ENCODE measurements at regions not wholly inside any gene's neighbourhood (a gene's known extent, or its start where the extent isn't known, plus 50 kb on each side); places are given as distances from the start of the nearest gene placed in this dataset.
"Not testable (repeated sequence)": the region's sequence is repeated elsewhere in the genome, so short reads cannot be mapped to it uniquely, and the experiment has no call there.

GRCh38 chr10:33773886-33774480 lies 439.5 kb upstream of the NRP1 start:
- DNase-seq, result no peak
- Histone ChIP-seq H3K27ac (ENCODE audit: low read depth in 1 of 2, low read length in 2 of 2) (no peak overlapping the region), H3K9me3 (ENCODE audit: control insufficient read depth, low read length) (no peaks in the 10 kb centered on the region), H3K4me3 (ENCODE audit: low read length in 2 of 2) (no peak overlapping the region), H3K36me3 (ENCODE audit: control insufficient read depth in 1 of 2, insufficient read depth in 2 of 2, low read length in 1 of 2) (no peaks in the 10 kb centered on the region), H3K27me3 (ENCODE audit: control insufficient read depth in 1 of 2, insufficient read depth in 2 of 2, low read length in 1 of 2) (no peaks in the 10 kb centered on the region), H3K4me1 (ENCODE audit: control insufficient read depth in 1 of 2, insufficient read depth in 2 of 2, low read length in 2 of 2) (no peaks in the 10 kb centered on the region)
- intact Hi-C loops (cut with DNase I), result no loop called here
- no peak for ATAC-seq (ENCODE audit: low FRiP score)
- 96 to 97% methylated on average over 21 of the region's 21 CpGs for WGBS, 2 donors

DNA sequence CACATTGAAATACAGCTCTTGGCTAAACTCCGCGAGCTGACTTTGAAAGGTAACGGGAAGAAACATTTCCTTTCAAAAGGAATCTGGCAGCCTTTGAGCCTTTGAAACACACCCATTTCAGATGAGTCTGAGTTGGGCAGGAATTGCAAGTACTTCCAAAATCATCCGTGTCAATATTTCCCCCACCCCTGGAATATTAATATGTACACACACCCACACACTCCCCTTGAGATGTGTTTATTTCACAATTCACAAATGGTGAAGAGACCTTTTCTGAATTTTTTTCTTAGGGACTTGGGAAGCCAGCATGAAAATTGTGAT lies 438.7 kb upstream of the NRP1 start:
- intact Hi-C loops (cut with DNase I), result no loop called here
- Histone ChIP-seq H3K36me3 (ENCODE audit: control insufficient read depth in 1 of 2, insufficient read depth in 2 of 2, low read length in 1 of 2) (no peaks in the 10 kb centered on the region), H3K4me3 (ENCODE audit: low read length in 2 of 2) (no peak overlapping the region), H3K9me3 (ENCODE audit: control insufficient read depth, low read length) (no peaks in the 10 kb centered on the region), H3K27ac (ENCODE audit: low read depth in 1 of 2, low read length in 2 of 2) (no peak overlapping the region), H3K27me3 (ENCODE audit: control insufficient read depth in 1 of 2, insufficient read depth in 2 of 2, low read length in 1 of 2) (no peaks in the 10 kb centered on the region), H3K4me1 (ENCODE audit: control insufficient read depth in 1 of 2, insufficient read depth in 2 of 2, low read length in 2 of 2) (no peaks in the 10 kb centered on the region)
- no peak for ATAC-seq (ENCODE audit: low FRiP score)
- 65 to 66% methylated on average over 4 of the region's 4 CpGs for WGBS, 2 donors
- no peak for DNase-seq

GRCh38 chr10:33772370-33773252 lies 438.1 kb upstream of the NRP1 start:
- Histone ChIP-seq H3K4me3 (ENCODE audit: low read length in 2 of 2) (no peak overlapping the region), H3K27me3 (ENCODE audit: control insufficient read depth in 1 of 2, insufficient read depth in 2 of 2, low read length in 1 of 2) (no peaks in the 10 kb centered on the region), H3K27ac (ENCODE audit: low read depth in 1 of 2, low read length in 2 of 2) (no peak overlapping the region), H3K36me3 (ENCODE audit: control insufficient read depth in 1 of 2, insufficient read depth in 2 of 2, low read length in 1 of 2) (no peaks in the 10 kb centered on the region), H3K4me1 (ENCODE audit: control insufficient read depth in 1 of 2, insufficient read depth in 2 of 2, low read length in 2 of 2) (no peaks in the 10 kb centered on the region), H3K9me3 (ENCODE audit: control insufficient read depth, low read length) (no peaks in the 10 kb centered on the region)
- ATAC-seq (ENCODE audit: low FRiP score), result no peak
- WGBS, 2 donors, result 83 to 86% methylated on average over 16 of the region's 16 CpGs
- intact Hi-C loops (cut with DNase I), result no loop called here
- DNase-seq, result no peak

DNA sequence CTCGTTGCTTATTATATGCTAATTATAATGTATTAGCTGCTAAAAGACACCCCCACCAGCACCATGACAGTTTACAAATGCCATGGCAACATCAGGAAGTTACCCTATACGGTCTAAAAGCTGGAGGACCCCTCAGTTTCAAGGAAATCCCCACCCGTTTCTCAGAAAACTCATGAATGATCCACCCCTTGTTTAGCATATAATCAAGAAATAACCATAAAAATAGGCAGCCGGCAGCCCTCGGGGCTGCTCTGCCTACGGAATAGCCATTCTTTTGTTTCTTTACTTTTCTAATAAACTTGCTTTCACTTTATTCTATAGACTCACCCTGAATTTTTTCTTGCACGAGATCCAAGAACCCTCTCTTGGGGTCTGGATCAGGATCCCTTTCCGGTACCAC lies 437.4 kb upstream of the NRP1 start:
- WGBS, 2 donors, result 77 to 82% methylated on average over 8 of the region's 8 CpGs

DNA sequence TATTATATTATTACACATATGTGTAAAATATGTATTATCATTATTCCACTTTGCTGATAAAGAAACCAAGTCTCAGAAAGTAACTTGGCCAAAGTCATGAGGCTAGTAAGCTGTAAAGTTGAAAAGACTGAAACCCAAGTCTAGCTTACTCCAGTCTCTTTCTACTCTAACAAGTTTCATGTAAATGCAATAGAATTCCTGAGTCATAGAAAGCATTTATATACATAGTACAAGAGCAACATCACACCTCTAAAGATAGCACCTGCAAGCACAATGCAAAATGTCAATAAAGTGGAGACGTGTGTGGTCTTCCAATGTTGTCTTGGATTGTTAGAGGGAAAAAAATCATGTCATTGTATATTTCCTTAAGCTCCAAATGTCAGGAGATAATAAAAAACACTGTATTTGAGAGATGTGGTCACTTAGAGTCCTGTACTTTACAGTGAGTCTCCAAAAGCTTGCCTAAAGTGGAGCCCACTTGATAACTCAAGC lies 430.3 kb upstream of the NRP1 start:
- H3K27ac ChIP-seq (ENCODE audit: low read depth in 1 of 2, low read length in 2 of 2), result no peak overlapping the region
- H3K4me3 ChIP-seq (ENCODE audit: low read length in 2 of 2), result no peak overlapping the region
- DNase-seq (no peak), ATAC-seq (ENCODE audit: low FRiP score) (no peak)
- H3K36me3 ChIP-seq (ENCODE audit: control insufficient read depth in 1 of 2, insufficient read depth in 2 of 2, low read length in 1 of 2), result no peaks in the 10 kb centered on the region
- intact Hi-C loops (cut with DNase I), result no loop called here
- H3K4me1 ChIP-seq (ENCODE audit: control insufficient read depth in 1 of 2, insufficient read depth in 2 of 2, low read length in 2 of 2), result no peaks in the 10 kb centered on the region
- no peaks in the 10 kb centered on the region for H3K27me3 ChIP-seq (ENCODE audit: control insufficient read depth in 1 of 2, insufficient read depth in 2 of 2, low read length in 1 of 2)
- 83 to 92% methylated on average over 1 of the region's 1 CpG for WGBS, 2 donors
- no peaks in the 10 kb centered on the region for H3K9me3 ChIP-seq (ENCODE audit: control insufficient read depth, low read length)

More for the DNA sequence above, 437.4 kb upstream of the NRP1 start:
- H3K9me3 ChIP-seq (ENCODE audit: control insufficient read depth, low read length); intact Hi-C loops (cut with DNase I); H3K4me1 ChIP-seq (ENCODE audit: control insufficient read depth in 1 of 2, insufficient read depth in 2 of 2, low read length in 2 of 2); H3K36me3 ChIP-seq (ENCODE audit: control insufficient read depth in 1 of 2, insufficient read depth in 2 of 2, low read length in 1 of 2); ATAC-seq (ENCODE audit: low FRiP score); H3K27me3 ChIP-seq (ENCODE audit: control insufficient read depth in 1 of 2, insufficient read depth in 2 of 2, low read length in 1 of 2); H3K27ac ChIP-seq (ENCODE audit: low read depth in 1 of 2, low read length in 2 of 2); DNase-seq; H3K4me3 ChIP-seq (ENCODE audit: low read length in 2 of 2): not testable (repeated sequence)

DNA sequence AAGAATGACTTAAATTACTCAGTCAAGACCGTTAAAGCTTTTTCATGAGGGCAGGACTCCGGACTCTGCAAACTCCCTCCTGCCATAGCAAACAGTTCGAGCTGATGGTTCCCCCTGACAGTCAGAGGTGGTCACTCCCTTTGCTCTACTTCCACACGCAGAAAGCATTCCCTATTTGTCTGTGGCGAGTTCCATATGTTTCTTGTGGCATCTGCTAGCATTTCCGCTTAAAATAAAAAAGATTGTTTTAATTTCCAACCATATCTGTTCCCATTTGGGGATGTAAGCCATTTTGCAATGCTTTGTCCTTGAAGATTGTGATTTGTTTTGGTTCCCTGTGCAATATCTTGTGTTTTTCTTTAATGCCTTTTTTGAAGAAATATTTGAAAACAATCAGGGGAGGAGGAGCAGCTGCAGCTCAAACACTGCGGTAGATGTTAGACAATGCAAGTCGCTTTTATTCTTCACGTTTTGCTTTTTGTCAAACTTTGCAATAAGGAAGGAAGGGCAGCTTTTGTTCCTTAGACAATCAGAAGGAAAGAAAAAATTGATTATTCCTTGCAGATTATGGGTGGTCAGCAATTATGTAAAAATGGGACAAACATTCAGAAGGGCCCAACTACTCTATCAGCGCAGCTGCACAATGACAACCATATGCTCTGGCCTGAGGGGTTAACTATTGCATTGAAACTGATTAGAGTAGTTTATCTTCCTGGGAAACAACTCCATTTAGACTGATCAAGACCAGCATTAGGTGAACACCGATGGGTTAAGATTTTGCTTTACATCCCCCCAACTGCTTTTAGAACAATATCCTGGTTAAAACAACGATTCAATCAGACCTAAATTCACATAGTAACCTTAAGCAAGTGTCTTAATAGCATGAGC lies 425.8 kb upstream of the NRP1 start:
- Histone ChIP-seq H3K9me3 (ENCODE audit: control insufficient read depth, low read length) (no peaks in the 10 kb centered on the region), H3K4me3 (ENCODE audit: low read length in 2 of 2) (no peak overlapping the region), H3K27ac (ENCODE audit: low read depth in 1 of 2, low read length in 2 of 2) (no peak overlapping the region), H3K27me3 (ENCODE audit: control insufficient read depth in 1 of 2, insufficient read depth in 2 of 2, low read length in 1 of 2) (no peaks in the 10 kb centered on the region), H3K4me1 (ENCODE audit: control insufficient read depth in 1 of 2, insufficient read depth in 2 of 2, low read length in 2 of 2) (no peaks in the 10 kb centered on the region), H3K36me3 (ENCODE audit: control insufficient read depth in 1 of 2, insufficient read depth in 2 of 2, low read length in 1 of 2) (no peaks in the 10 kb centered on the region)
- 85 to 86% methylated on average over 12 of the region's 12 CpGs for WGBS, 2 donors
- DNase-seq (no peak), ATAC-seq (ENCODE audit: low FRiP score) (no peak)
- intact Hi-C loops (cut with DNase I), result no loop called here

DNA sequence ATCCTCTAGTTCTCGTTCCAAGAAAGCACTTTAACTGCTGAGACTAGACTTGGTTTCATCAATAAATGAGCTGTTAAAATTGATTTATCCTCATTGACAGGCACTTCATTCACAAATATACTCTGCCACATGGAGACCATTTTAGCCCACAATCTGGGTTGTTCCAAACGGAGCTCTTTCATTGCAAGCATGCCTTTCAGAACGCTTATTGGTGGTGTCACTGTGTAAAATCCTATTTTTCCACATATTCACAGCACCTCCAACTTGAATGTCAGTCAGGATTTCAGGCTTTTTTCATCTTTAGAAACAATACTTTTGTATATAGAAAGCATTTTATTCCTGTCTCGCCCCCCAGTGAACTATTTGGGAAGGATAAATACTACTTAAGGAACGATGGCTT lies 424.7 kb upstream of the NRP1 start:
- DNase-seq, result no peak
- WGBS, 2 donors, result 94% methylated on average over 5 of the region's 5 CpGs
- H3K9me3 ChIP-seq (ENCODE audit: control insufficient read depth, low read length), result no peaks in the 10 kb centered on the region
- intact Hi-C loops (cut with DNase I), result no loop called here
- no peak overlapping the region for H3K4me3 ChIP-seq (ENCODE audit: low read length in 2 of 2)
- H3K27me3 ChIP-seq (ENCODE audit: control insufficient read depth in 1 of 2, insufficient read depth in 2 of 2, low read length in 1 of 2), result no peaks in the 10 kb centered on the region
- H3K27ac ChIP-seq (ENCODE audit: low read depth in 1 of 2, low read length in 2 of 2), result no peak overlapping the region
- no peak for ATAC-seq (ENCODE audit: low FRiP score)
- no peaks in the 10 kb centered on the region for H3K36me3 ChIP-seq (ENCODE audit: control insufficient read depth in 1 of 2, insufficient read depth in 2 of 2, low read length in 1 of 2)
- H3K4me1 ChIP-seq (ENCODE audit: control insufficient read depth in 1 of 2, insufficient read depth in 2 of 2, low read length in 2 of 2), result no peaks in the 10 kb centered on the region

GRCh38 chr10:33758299-33758698 lies 423.8 kb upstream of the NRP1 start:
- 39 to 58% methylated on average over 3 of the region's 3 CpGs for WGBS, 2 donors
- ATAC-seq (ENCODE audit: low FRiP score), result no peak
- Histone ChIP-seq H3K27me3 (ENCODE audit: control insufficient read depth in 1 of 2, insufficient read depth in 2 of 2, low read length in 1 of 2) (no peaks in the 10 kb centered on the region), H3K27ac (ENCODE audit: low read depth in 1 of 2, low read length in 2 of 2) (no peak overlapping the region), H3K36me3 (ENCODE audit: control insufficient read depth in 1 of 2, insufficient read depth in 2 of 2, low read length in 1 of 2) (no peaks in the 10 kb centered on the region), H3K4me3 (ENCODE audit: low read length in 2 of 2) (no peak overlapping the region), H3K4me1 (ENCODE audit: control insufficient read depth in 1 of 2, insufficient read depth in 2 of 2, low read length in 2 of 2) (no peaks in the 10 kb centered on the region), H3K9me3 (ENCODE audit: control insufficient read depth, low read length) (no peaks in the 10 kb centered on the region)
- DNase-seq, result no peak
- intact Hi-C loops (cut with DNase I), result no loop called here

Measured in aorta (tissue), 5 donors.